OCI-LY3 (cell line): ENCODE measurements at regions not wholly inside any gene's neighbourhood (a gene's known extent, or its start where the extent isn't known, plus 50 kb on each side); places are given as distances from the start of the nearest gene placed in this dataset.

Source experiments
- H2AFZ ChIP-seq: fragments of 200-600, 300-600 bp; shearing (Covaris generic); 2 replicates; pipeline ENCODE4 v1.6.0; 2014; ENCODE audit warnings: antibody characterized with exemption, low read depth, low read length
- H3K27ac ChIP-seq: fragments of 200-600, 300-600 bp; sonication (generic); 2 replicates; pipeline ENCODE4 v1.5.1; 2014; ENCODE audit warnings: mild to moderate bottlenecking, low read length, moderate library complexity, mixed read lengths
- H3K27me3 ChIP-seq: fragments of 200-600, 300-600 bp; sonication (generic); 2 replicates; pipeline ENCODE4 v1.6.1; 2014; ENCODE audit warnings: low read depth, low read length, mixed read lengths
- H3K36me3 ChIP-seq: fragments of 200-600, 300-600 bp; sonication (generic); replicated peaks from 2 replicates; pipeline ENCODE3; 2014; ENCODE audit warnings: low read depth, low read length, mixed read lengths
- H3K4me1 ChIP-seq: fragments of 300-600, 200-600 bp; sonication (generic); 2 replicates; pipeline ENCODE4 v1.6.1; 2014; ENCODE audit warnings: low read length, mixed read lengths
- H3K4me2 ChIP-seq: fragments of 200-600, 300-600 bp; sonication (generic); 2 replicates; pipeline ENCODE4 v1.6.1; 2014; ENCODE audit warnings: low read length, mixed read lengths
- H3K4me3 ChIP-seq: fragments of 300-600, 200-600 bp; sonication (generic); 2 replicates; pipeline ENCODE4 v1.5.1; 2014; ENCODE audit warnings: antibody characterized with exemption, mild to moderate bottlenecking, low read length, moderate library complexity
- H3K79me2 ChIP-seq: fragments of 300-600, 200-600 bp; shearing (Covaris generic); 2 replicates; pipeline ENCODE4 v1.6.1; 2014; ENCODE audit warnings: mild to moderate bottlenecking, low read length, mixed read lengths
- H3K9ac ChIP-seq: fragments of 300-600, 200-600 bp; shearing (Covaris generic); 2 replicates; pipeline ENCODE4 v1.6.0; 2014; ENCODE audit warnings: mild to moderate bottlenecking, low read length, moderate library complexity
- H3K9me3 ChIP-seq: fragments of 200-600, 300-600 bp; shearing (Covaris generic); 2 replicates; pipeline ENCODE4 v1.6.1; 2014; ENCODE audit warnings: low read length, mixed read lengths; ENCODE audit not compliant: insufficient read depth
- H4K20me1 ChIP-seq: fragments of 200-600, 300-600 bp; sonication (generic); 2 replicates; pipeline ENCODE4 v1.6.1; 2016; ENCODE audit warnings: low read length, mixed read lengths; ENCODE audit not compliant: insufficient read depth
- CTCF ChIP-seq: fragments of 200-600, 300-600 bp; sonication (generic); IDR thresholded peaks from 2 replicates; pipeline ENCODE4 v1.5.1; 2014; ENCODE audit warnings: antibody characterized with exemption, low read length, low read depth
- EZH2phosphoT487 ChIP-seq: fragments of 200-600 bp; shearing (Covaris generic); IDR thresholded peaks from 2 replicates; pipeline ENCODE4 v1.6.1; 2018; ENCODE audit warnings: antibody characterized with exemption, mixed run types, low read depth

DNA sequence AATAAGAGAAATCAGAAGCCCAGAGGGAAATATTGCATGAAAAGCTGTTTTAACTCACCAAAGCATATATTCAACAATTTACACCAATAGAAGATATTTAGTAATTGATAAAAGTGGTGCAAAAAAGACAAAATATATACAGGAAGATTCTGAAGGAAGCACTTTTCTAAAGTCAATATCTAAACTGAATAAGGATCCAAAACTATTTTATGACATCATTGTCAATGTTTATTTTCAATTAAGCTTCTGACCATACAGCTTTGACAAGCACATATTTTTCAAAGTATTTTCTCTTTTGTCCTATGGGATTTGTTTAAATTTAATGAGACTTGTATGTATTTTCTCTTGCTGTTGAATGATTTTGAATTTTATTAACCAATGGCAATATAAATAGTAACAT lies 1716.1 kb downstream of the OLFM4 start:
- H3K4me2 ChIP-seq = no peak overlapping the region
- no peak overlapping the region for H3K9ac ChIP-seq
- no peaks in the 10 kb centered on the region for H3K79me2 ChIP-seq
- H3K27me3 ChIP-seq = no peaks in the 10 kb centered on the region
- H3K4me3 ChIP-seq = no peak overlapping the region
- H4K20me1 ChIP-seq = no peaks in the 10 kb centered on the region
- TF ChIP-seq EZH2phosphoT487 (no peak), CTCF (no peak)
- no peaks in the 10 kb centered on the region for H3K4me1 ChIP-seq
- no peak overlapping the region for H2AFZ ChIP-seq
- no peak overlapping the region for H3K27ac ChIP-seq
- no peaks in the 10 kb centered on the region for H3K36me3 ChIP-seq
- H3K9me3 ChIP-seq = no peaks in the 10 kb centered on the region

- no peaks in the 10 kb centered on the region for H4K20me1 ChIP-seq
- no peaks in the 10 kb centered on the region for H3K79me2 ChIP-seq
- no peaks in the 10 kb centered on the region for H3K36me3 ChIP-seq
- H2AFZ ChIP-seq = no peak overlapping the region
- no peak overlapping the region for H3K9ac ChIP-seq
- H3K27me3 ChIP-seq = no peaks in the 10 kb centered on the region
- no peak overlapping the region for H3K4me2 ChIP-seq
- no peak for TF ChIP-seq CTCF
- TF ChIP-seq EZH2phosphoT487 = no peak
- H3K9me3 ChIP-seq = no peaks in the 10 kb centered on the region
- no peak overlapping the region for H3K4me3 ChIP-seq
- no peaks in the 10 kb centered on the region for H3K4me1 ChIP-seq
- H3K27ac ChIP-seq = no peak overlapping the region
Measured at GRCh38 chr13:54750521-54750920, 1721.9 kb downstream of the OLFM4 start.

GRCh38 chr13:54758795-54759194 lies 1730.2 kb downstream of the OLFM4 start:
- H3K79me2 ChIP-seq = no peaks in the 10 kb centered on the region
- no peak overlapping the region for H2AFZ ChIP-seq
- TF ChIP-seq CTCF (no peak), EZH2phosphoT487 (no peak)
- no peaks in the 10 kb centered on the region for H3K9me3 ChIP-seq
- H3K27ac ChIP-seq = no peak overlapping the region
- H3K4me2 ChIP-seq = no peak overlapping the region
- H3K9ac ChIP-seq = no peak overlapping the region
- no peaks in the 10 kb centered on the region for H3K27me3 ChIP-seq
- no peaks in the 10 kb centered on the region for H4K20me1 ChIP-seq
- no peaks in the 10 kb centered on the region for H3K4me1 ChIP-seq
- no peak overlapping the region for H3K4me3 ChIP-seq
- no peaks in the 10 kb centered on the region for H3K36me3 ChIP-seq

- no peaks in the 10 kb centered on the region for H4K20me1 ChIP-seq
- H2AFZ ChIP-seq = no peak overlapping the region
- no peaks in the 10 kb centered on the region for H3K4me1 ChIP-seq
- no peak overlapping the region for H3K27ac ChIP-seq
- H3K27me3 ChIP-seq = no peaks in the 10 kb centered on the region
- H3K36me3 ChIP-seq = no peaks in the 10 kb centered on the region
- no peak overlapping the region for H3K4me2 ChIP-seq
- H3K79me2 ChIP-seq = no peaks in the 10 kb centered on the region
- no peak for TF ChIP-seq CTCF
- no peak for TF ChIP-seq EZH2phosphoT487
- no peak overlapping the region for H3K4me3 ChIP-seq
- no peaks in the 10 kb centered on the region for H3K9me3 ChIP-seq
- H3K9ac ChIP-seq = no peak overlapping the region
Measured at GRCh38 chr13:54768214-54768613, 1739.6 kb downstream of the OLFM4 start.
